Activated naive CD8-positive, alpha-beta T cell (primary cell): ENCODE measurements at regions not wholly inside any gene's neighbourhood (a gene's known extent, or its start where the extent isn't known, plus 50 kb on each side); places are given as distances from the start of the nearest gene placed in this dataset.
"Not testable (repeated sequence)": the region's sequence is repeated elsewhere in the genome, so short reads cannot be mapped to it uniquely, and the experiment has no call there.

Source experiments
- H3K27ac Mint-ChIP-seq: one replicate; pipeline ENCODE4 v1.8.0; 2021; ENCODE audit warnings: mixed read lengths
- H3K27me3 Mint-ChIP-seq: one replicate; pipeline ENCODE4 v1.8.0; 2021; ENCODE audit warnings: mixed read lengths
- H3K36me3 Mint-ChIP-seq: one replicate; pipeline ENCODE4 v1.8.0; 2021; ENCODE audit warnings: mixed read lengths
- H3K4me1 Mint-ChIP-seq: one replicate; pipeline ENCODE4 v1.8.0; 2021; ENCODE audit warnings: low read depth, mixed read lengths
- H3K4me3 Mint-ChIP-seq: one replicate; pipeline ENCODE4 v1.8.0; 2021; ENCODE audit warnings: mild to moderate bottlenecking, mixed read lengths
- H3K9me3 Mint-ChIP-seq: one replicate; pipeline ENCODE4 v1.8.0; 2021; ENCODE audit warnings: low read depth, mixed read lengths

DNA sequence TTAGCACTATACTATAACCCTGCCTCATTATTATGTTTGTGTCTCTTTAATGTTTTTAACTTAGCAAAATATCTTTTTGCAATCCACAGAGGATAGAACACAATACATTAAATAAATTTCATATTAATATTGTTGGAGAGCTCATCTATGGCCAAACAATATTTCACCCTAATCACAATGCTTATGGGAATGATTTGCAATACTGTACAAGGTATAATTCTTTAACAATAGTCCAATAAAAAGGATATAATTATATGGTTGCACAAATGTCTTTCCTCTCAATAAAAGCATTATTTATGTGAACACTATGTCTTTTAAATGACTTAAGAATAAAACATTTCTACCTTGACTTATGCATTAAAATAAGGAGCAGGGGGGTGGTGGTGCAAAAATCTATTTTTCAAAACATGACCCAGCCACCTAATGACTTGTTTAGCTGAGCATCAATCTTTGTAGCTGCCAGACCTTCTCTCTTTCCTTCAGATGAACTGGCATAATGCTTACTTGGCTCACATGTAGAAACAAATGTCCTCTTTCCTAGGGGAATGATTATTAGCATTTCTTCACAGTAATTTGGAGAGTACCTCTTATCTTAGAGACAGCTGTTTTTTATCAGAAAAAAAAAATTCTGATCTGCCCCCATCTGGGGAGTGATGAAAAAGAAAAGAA lies 1933.6 kb upstream of the LRRTM1 start:
- Mint-ChIP-seq H3K4me3 (no peak overlapping the region), H3K36me3 (no peaks in the 10 kb centered on the region), H3K27ac (no peak overlapping the region), H3K4me1 (no peaks in the 10 kb centered on the region), H3K9me3 (peaks cover 11% of the 10 kb centered on the region), H3K27me3 (no peaks in the 10 kb centered on the region)

DNA sequence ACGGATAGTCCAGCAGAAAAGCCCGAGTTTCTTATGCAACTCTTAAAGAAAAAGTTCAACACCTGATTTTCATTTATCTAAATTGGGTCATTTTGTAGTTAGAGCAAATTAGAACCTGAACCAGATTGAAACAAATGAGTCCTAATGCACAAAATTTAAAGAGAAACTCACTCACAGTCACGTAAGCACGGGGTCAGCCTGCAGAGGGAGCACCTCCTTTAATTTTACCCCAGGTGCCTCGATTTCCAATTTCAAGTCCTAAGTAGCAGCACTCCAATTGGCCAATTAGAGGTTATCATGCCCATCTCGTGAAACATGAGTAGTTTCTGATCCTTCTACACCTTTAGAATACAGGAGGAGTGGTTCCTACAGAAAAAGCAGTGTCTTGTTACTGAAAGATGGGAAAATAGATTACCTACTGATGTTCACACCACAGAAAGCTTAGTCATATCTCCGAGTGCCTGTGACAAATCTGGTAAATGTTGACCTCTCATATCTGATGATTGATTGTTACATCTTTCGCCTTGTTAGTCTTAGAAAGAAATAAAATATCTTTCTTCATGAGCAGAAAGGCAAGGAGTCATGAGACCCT lies 1929.8 kb upstream of the LRRTM1 start:
- no peak overlapping the region for H3K4me3 Mint-ChIP-seq
- H3K27me3 Mint-ChIP-seq, result no peaks in the 10 kb centered on the region
- no peaks in the 10 kb centered on the region for H3K4me1 Mint-ChIP-seq
- H3K9me3 Mint-ChIP-seq, result no peaks in the 10 kb centered on the region
- no peak overlapping the region for H3K27ac Mint-ChIP-seq
- H3K36me3 Mint-ChIP-seq, result no peaks in the 10 kb centered on the region

DNA sequence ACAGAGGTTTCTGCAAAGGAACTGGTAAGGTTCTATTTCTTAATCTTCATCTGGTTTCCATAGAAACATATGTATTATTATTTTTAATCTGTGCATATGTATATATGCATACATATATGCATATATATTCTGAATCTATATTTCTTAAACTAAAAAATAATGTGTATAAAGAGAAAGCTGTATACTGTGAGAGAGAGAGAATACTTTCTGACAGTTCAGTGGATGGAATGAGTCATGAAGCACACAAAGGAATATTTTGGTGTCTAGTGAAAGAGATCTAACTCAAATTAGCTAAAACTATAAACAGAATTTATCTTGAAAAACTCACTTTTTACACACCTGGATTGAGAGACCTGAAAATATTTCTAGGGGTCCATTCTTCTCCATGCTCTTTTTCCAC lies 1929.3 kb upstream of the LRRTM1 start:
- Mint-ChIP-seq H3K4me1 (no peaks in the 10 kb centered on the region), H3K36me3 (no peaks in the 10 kb centered on the region), H3K27ac (no peak overlapping the region), H3K27me3 (no peaks in the 10 kb centered on the region), H3K4me3 (no peak overlapping the region), H3K9me3 (no peaks in the 10 kb centered on the region)

DNA sequence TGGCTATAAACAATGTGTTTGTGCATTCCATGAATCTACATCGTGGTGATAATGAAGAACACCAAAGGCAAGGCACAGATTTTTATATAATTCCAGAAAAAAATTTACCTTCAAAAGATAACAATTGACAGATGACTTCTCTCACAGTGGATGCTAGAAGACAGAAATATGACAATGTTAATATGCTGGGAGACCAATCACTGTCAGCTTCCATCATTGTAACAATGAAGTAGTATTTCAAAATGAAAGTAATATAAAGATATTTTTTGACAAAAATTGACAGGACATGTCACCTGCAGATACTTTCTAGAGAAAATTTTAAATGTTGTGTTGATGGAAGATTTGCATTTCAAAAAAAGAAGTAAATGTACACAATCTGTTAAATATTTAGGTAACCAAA lies 1925.9 kb upstream of the LRRTM1 start:
- Mint-ChIP-seq H3K4me1 (no peaks in the 10 kb centered on the region), H3K27ac (no peak overlapping the region), H3K36me3 (no peaks in the 10 kb centered on the region), H3K27me3 (no peaks in the 10 kb centered on the region), H3K4me3 (no peak overlapping the region), H3K9me3 (peaks cover 4% of the 10 kb centered on the region)

DNA sequence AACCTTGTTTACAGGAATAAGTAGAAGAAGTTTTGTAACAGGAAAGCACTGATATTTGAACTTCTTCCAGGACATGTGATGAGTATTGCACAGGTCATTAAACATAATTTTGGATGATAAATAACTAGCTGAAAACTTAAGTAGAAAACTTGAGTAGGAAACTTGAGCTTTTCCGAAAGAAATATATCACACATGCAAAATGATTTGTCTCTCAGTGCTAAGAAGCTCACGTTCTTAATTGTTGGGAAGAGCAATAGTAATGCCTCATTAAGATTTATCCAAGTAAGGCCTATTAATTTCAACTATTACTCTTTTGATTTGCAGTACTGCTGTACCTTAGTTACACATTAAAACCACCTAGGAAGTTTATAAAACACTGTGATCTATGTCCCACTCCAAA lies 1921.9 kb upstream of the LRRTM1 start:
- peaks cover 9% of the 10 kb centered on the region for H3K9me3 Mint-ChIP-seq
- no peak overlapping the region for H3K27ac Mint-ChIP-seq
- no peak overlapping the region for H3K4me3 Mint-ChIP-seq
- H3K27me3 Mint-ChIP-seq, result no peaks in the 10 kb centered on the region
- no peaks in the 10 kb centered on the region for H3K36me3 Mint-ChIP-seq
- no peaks in the 10 kb centered on the region for H3K4me1 Mint-ChIP-seq

DNA sequence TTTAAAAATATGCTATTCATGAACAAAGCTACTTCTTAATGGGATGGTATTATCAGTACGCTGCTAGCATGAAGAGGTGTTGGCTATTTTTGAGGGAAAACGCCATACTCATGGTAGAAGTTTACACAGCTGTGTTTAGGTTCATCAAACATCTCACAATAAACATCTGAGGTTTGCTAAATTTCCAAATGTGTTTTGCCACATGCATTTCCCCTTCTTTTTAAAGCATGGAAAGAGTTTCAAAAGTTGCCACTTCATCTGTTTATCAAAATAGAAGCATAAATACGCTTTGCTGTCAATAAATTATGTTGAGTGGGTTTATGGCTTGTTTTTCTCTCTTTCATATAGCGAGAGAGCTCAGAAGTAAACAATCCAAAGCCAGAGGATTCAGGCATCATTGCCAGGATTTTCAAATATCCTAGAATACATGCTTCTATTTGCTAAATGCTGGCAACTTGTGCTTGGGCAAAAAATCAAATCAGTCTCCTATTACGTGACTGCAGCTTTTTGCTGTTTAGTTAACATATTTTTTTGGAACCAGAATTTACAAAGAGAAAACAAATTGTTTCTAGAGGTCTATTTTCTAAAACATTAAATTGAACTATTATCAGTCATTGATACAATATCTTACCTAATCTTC lies 1919.9 kb upstream of the LRRTM1 start:
- no peaks in the 10 kb centered on the region for H3K4me1 Mint-ChIP-seq
- H3K36me3 Mint-ChIP-seq, result no peaks in the 10 kb centered on the region
- H3K27ac Mint-ChIP-seq, result no peak overlapping the region
- no peak overlapping the region for H3K4me3 Mint-ChIP-seq
- peaks cover 9% of the 10 kb centered on the region for H3K9me3 Mint-ChIP-seq
- no peaks in the 10 kb centered on the region for H3K27me3 Mint-ChIP-seq

DNA sequence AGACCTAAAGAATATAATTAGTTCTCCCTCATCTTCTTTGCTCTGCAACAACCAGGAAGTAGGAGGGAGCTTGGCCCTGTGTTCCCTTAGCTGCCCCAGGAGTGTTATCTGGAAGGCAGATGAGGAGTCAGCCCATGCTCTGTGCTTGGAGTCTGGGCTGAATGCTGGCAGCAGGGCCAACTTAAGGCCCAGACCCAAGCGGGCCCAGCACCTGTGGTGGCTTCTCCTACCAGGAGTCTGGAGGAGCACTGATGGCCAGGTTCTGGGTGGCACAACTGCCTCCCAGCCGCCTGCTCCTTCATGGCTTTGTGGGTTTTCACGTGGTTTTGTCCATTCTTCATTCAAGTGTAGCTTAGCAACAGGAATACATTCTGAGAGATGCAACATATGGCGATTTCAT lies 1910.7 kb upstream of the LRRTM1 start:
- Mint-ChIP-seq H3K36me3 (no peaks in the 10 kb centered on the region), H3K4me3 (no peak overlapping the region), H3K27ac (no peak overlapping the region), H3K4me1 (no peaks in the 10 kb centered on the region), H3K9me3 (peaks cover 12% of the 10 kb centered on the region), H3K27me3 (no peaks in the 10 kb centered on the region)

DNA sequence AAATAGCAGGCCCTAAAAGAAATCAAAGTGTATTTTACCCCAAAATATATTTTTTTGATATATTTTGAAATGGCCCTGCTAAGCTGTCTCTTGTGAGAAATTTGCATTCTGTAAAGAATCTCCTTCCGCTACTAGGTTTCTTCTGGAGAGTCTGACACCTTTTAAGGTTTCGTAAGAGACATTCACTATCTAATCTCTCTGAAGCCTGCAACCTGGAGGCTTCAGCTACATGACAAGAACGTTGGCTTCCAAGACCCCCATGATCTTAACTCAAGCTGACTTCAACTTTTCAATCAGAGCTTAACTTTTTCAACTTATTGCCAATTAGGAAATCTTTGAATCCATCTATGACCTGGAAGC lies 1894.9 kb upstream of the LRRTM1 start:
- Mint-ChIP-seq H3K9me3 (peaks cover 13% of the 10 kb centered on the region), H3K27ac (no peak overlapping the region), H3K4me1 (no peaks in the 10 kb centered on the region), H3K4me3 (no peak overlapping the region), H3K36me3 (no peaks in the 10 kb centered on the region), H3K27me3 (no peaks in the 10 kb centered on the region)

DNA sequence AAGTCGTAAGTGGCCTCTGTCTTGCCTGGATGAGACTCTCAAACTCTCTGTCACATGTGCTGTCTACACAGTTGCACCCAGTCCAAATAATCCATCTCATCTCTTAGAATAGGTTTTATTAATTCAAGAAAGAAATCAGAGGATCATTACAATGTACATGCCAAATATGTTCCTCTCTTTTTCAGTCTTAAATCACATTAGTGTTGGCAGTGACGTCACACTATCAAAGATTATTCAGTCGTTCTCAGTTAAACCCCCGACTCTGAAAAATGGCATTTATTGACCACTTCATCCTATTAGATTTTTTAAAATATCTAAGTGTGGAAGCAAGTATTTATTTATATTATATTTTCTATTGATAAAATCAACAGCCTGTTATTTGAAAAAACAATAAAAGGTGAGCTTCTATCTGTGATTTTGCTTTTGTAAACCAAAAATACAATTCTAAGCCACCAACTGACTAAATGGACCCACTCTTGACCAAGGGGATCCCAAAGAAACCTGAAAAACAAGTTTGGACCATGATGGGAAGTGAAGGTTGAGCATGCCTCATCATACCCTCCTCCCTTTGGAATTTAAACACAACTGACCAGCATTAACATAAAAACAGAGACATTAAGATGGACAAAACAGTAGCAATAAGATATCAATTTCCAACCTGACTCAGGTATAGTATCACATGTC lies 1894.4 kb upstream of the LRRTM1 start:
- peaks cover 13% of the 10 kb centered on the region for H3K9me3 Mint-ChIP-seq
- H3K4me3 Mint-ChIP-seq, result no peak overlapping the region
- H3K27me3 Mint-ChIP-seq, result no peaks in the 10 kb centered on the region
- H3K36me3 Mint-ChIP-seq, result no peaks in the 10 kb centered on the region
- H3K27ac Mint-ChIP-seq, result no peak overlapping the region
- no peaks in the 10 kb centered on the region for H3K4me1 Mint-ChIP-seq

DNA sequence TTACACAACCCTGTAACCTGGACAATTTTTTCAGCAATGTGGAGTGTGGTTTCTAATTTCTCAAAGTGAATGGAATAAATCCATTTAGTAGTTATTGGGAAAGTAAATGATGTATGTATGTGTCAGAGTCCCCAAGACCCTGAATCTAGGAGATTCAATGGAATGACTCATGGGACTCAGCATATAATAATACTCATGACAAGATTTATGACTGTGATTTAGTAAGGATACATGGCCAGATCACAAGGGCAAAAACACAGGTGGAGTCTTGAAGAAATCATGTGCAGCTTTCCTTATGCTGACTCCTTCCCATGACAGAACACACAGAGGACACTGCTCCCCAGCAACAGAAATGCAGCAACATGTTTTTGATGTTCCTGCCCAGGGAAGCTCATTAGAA lies 1877.7 kb upstream of the LRRTM1 start:
- no peak overlapping the region for H3K27ac Mint-ChIP-seq
- peaks cover 12% of the 10 kb centered on the region for H3K9me3 Mint-ChIP-seq
- no peak overlapping the region for H3K4me3 Mint-ChIP-seq
- H3K36me3 Mint-ChIP-seq, result no peaks in the 10 kb centered on the region
- H3K27me3 Mint-ChIP-seq, result no peaks in the 10 kb centered on the region
- H3K4me1 Mint-ChIP-seq, result no peaks in the 10 kb centered on the region

DNA sequence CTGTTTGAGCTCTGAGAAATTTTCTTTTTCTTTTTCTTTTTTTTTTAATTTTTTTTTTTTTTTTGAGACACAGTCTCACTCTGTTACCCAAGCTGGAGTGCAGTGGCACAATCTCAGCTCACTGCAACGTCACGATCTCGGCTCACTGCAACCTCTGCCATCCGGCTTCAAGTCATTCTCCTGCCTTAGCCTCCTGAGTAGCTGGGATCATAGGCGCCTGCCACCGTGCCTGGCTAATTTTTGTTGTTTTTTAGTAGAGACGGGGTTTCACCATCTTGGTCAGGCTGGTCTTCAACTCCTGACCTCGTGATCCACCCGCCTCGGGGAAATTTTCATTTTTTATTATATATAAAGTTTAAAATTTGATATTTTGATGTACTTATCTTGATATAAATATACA lies 1870.7 kb upstream of the LRRTM1 start:
- H3K27ac Mint-ChIP-seq, H3K36me3 Mint-ChIP-seq, H3K9me3 Mint-ChIP-seq, H3K4me3 Mint-ChIP-seq, H3K27me3 Mint-ChIP-seq, H3K4me1 Mint-ChIP-seq: not testable (repeated sequence)

DNA sequence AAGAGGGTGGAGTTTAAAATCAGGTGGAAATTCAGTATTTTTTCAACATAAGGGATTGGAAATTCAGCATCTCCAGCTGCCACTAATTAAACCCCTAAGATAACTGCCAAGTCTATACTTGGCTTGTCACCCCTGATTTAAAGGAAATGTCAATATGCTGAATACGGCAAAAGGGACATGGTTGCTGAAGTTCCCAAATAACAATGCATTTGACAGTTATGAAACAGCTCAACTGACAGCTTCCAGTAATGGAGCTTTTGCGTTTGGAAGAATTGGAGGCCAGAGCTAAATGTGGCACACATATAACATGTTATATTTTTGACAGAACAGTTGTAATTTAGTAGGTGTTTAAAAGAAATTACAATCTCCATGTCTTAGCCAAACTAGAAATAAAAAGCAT lies 1867.9 kb upstream of the LRRTM1 start:
- Mint-ChIP-seq H3K36me3 (no peaks in the 10 kb centered on the region), H3K27me3 (no peaks in the 10 kb centered on the region), H3K4me1 (no peaks in the 10 kb centered on the region), H3K27ac (no peak overlapping the region), H3K4me3 (no peak overlapping the region), H3K9me3 (peaks cover 8% of the 10 kb centered on the region)

DNA sequence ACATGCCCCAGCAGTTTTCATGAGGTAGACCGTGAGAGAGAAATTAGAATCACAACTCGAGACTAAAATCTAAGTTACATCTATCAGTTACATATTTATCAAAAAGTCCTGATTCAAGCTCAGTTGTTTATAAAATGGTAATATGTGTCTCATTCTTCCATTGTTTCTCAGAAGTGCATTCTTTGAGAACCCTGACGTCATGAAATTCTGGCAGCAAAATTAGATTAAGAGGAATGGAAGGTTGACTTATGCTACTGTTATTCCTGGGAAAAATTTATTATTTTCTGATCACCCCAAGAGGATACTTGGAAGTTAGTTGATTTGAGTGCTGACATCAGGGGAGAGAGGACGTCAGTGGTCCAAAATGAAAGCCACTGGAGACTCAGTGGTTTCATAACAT lies 1864.8 kb upstream of the LRRTM1 start:
- Mint-ChIP-seq H3K9me3 (peaks cover 8% of the 10 kb centered on the region), H3K27me3 (no peaks in the 10 kb centered on the region), H3K27ac (no peak overlapping the region), H3K36me3 (no peaks in the 10 kb centered on the region), H3K4me1 (no peaks in the 10 kb centered on the region), H3K4me3 (no peak overlapping the region)

DNA sequence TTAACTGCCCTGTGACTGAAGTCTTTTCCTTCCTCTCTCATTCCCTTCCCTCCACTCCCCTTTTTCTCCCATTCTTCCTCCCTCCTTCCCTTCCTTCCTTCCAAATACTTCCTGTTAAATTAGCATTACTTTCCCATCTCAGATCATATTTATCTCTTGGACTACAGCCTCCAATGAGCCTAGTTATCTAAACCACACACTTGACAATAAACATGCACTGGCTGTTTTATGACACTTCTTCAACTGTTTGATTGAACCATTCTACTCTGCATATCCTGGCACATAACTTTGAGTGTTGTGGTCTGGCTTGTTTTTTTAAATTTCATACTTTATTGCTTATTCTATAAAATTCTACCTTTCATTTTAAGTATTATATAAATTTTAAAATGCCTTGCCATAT lies 1860.8 kb upstream of the LRRTM1 start:
- Mint-ChIP-seq H3K9me3 (peaks cover 6% of the 10 kb centered on the region), H3K27me3 (no peaks in the 10 kb centered on the region), H3K27ac (no peak overlapping the region), H3K36me3 (no peaks in the 10 kb centered on the region), H3K4me1 (no peaks in the 10 kb centered on the region), H3K4me3 (no peak overlapping the region)

DNA sequence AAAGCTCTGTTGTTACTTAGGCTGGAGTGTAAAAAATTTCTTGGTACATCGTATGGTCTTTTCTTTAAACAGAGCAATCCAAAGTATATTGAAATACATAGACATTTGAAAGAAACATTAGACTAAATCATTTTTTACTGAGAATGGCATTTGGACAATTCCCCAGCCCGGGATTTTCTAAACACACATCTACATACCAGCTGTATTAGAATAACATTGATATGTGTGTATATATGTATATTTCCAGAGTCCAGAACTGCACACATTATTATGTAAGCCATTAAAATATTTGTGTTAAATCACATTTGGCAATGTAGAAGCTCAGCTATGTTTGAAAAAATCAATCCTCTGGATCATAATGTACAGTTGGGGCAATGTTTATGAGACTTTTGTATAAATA lies 1853.6 kb upstream of the LRRTM1 start:
- H3K36me3 Mint-ChIP-seq, result no peaks in the 10 kb centered on the region
- no peak overlapping the region for H3K27ac Mint-ChIP-seq
- H3K9me3 Mint-ChIP-seq, result peaks cover 6% of the 10 kb centered on the region
- H3K27me3 Mint-ChIP-seq, result no peaks in the 10 kb centered on the region
- H3K4me3 Mint-ChIP-seq, result no peak overlapping the region
- no peaks in the 10 kb centered on the region for H3K4me1 Mint-ChIP-seq
